K562 (cell line): ENCODE measurements at regions not wholly inside any gene's neighbourhood (a gene's known extent, or its start where the extent isn't known, plus 50 kb on each side); places are given as distances from the start of the nearest gene placed in this dataset.

ENCODE experiments used
- FOXK2 ChIP-seq, 2 experiments: fragments of 450-650 bp; IDR thresholded peaks in 1 of 2; conservative IDR thresholded peaks in 1 of 2; 2 replicates each; pipeline ENCODE4 v1.6.1; 2016; ENCODE audit warnings: low read depth in 2 of 2, mild to moderate bottlenecking in 1 of 2
- FOXM1 ChIP-seq, 2 experiments: fragments of 450-650 bp in 1 of 2; sonication (generic) in 1 of 2; formaldehyde crosslinking in 1 of 2; IDR thresholded peaks; 2 replicates each; pipeline versions ENCODE4 v1.6.1 to v1.9.0; 2017 to 2022; ENCODE audit warnings: low read depth in 2 of 2, mild to moderate bottlenecking in 2 of 2, missing genetic modification reagents in 1 of 2, moderate library complexity in 1 of 2
- JUN ChIP-seq, 2 experiments: sonication (generic) in 1 of 2; formaldehyde crosslinking in 1 of 2; IDR thresholded peaks; 2 replicates each; pipeline versions ENCODE4 v1.6.1 to v1.8.0; 2012 to 2022; ENCODE audit warnings: borderline replicate concordance in 2 of 2, mild to moderate bottlenecking in 2 of 2, improper control_type of control experiment in 1 of 2, low read depth in 1 of 2, low read length in 1 of 2, missing genetic modification reagents in 1 of 2
- L3MBTL2 ChIP-seq: fragments of 450-650 bp; IDR thresholded peaks from 2 replicates; pipeline ENCODE4 v1.6.1; 2016; ENCODE audit warnings: mild to moderate bottlenecking, moderate library complexity
- POLR2A ChIP-seq: fragments of 450-650 bp; conservative IDR thresholded peaks from 2 replicates; pipeline ENCODE4 v1.6.1; 2016
- SIN3A ChIP-seq, 2 experiments: fragments of 150-350 bp in 1 of 2; IDR thresholded peaks; 2 replicates each; pipeline ENCODE4 v1.6.1; 2011 to 2016; ENCODE audit warnings: borderline replicate concordance in 2 of 2, low read depth in 2 of 2, low read length in 2 of 2, mild to moderate bottlenecking in 2 of 2, moderate library complexity in 2 of 2; ENCODE audit not compliant: control insufficient read depth in 1 of 2
- TCF7L2 ChIP-seq: fragments of 150-350 bp; IDR thresholded peaks from 2 replicates; pipeline ENCODE4 v1.6.1; 2016; ENCODE audit warnings: low read depth, mild to moderate bottlenecking, low read length, moderate library complexity
- ZNF121 ChIP-seq: sonication (generic); formaldehyde crosslinking; conservative IDR thresholded peaks from 2 replicates; pipeline ENCODE4 v1.8.0; 2022; ENCODE audit warnings: missing genetic modification reagents
- ZNF232 ChIP-seq: sonication (generic); formaldehyde crosslinking; IDR thresholded peaks from 2 replicates; pipeline ENCODE4 v1.8.0; 2022; ENCODE audit warnings: mild to moderate bottlenecking, missing genetic modification reagents
- TF ChIP-seq, protein P1 (sequence below): fragments of 250-450 bp; sonication (Bioruptor Pico); IDR thresholded peaks from 2 replicates; pipeline ENCODE4 v1.4.0; 2020; ENCODE audit warnings: mild to moderate bottlenecking, moderate library complexity, borderline replicate concordance
- TF ChIP-seq, protein P2 (sequence below), 3 experiments: IDR thresholded peaks in 2 of 3; conservative IDR thresholded peaks in 1 of 3; 2 replicates each; pipeline ENCODE4 v1.5.1; 2011 to 2012; ENCODE audit warnings: low read length in 3 of 3, mild to moderate bottlenecking in 3 of 3, control low read depth in 2 of 3, improper control_type of control experiment in 1 of 3, inconsistent platforms in 1 of 3, low read depth in 1 of 3, mixed read lengths in 1 of 3, moderate library complexity in 1 of 3; ENCODE audit not compliant: insufficient read depth in 2 of 3
- TF ChIP-seq, protein P3 (sequence below): fragments of 450-650 bp; IDR thresholded peaks from 2 replicates; pipeline ENCODE4 v1.6.1; 2016; ENCODE audit warnings: mild to moderate bottlenecking, moderate library complexity
- TF ChIP-seq, protein P4 (sequence below): fragments of 450-650 bp; IDR thresholded peaks from 2 replicates; pipeline ENCODE4 v1.6.1; 2016
- TF ChIP-seq, protein P5 (sequence below): fragments of 450-650 bp; IDR thresholded peaks from 2 replicates; pipeline ENCODE4 v1.6.1; 2017; ENCODE audit warnings: mild to moderate bottlenecking, moderate library complexity

DNA sequence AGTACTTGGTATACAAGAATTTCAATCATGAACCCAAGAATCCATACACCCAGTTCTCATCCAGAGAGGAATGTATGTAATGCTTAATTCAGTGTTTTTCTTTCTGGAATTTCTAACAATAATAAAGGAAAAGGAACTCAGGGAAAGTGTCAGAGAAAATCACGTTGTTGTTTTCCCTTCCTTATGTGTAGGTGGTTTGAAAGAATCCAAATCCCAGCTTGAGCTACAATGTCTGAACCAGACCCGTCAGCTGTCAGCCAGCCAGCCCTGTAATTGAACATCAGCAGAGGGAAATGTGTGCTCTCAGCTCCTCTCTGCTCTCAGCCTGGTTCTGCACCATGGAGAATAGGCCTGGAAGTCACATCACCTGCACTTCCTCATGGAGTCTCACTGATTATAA, 126.5 kb downstream of the TMEM30B start:
- TF ChIP-seq JUN (IDR thresholded peaks at IDR 0.05; ENCODE audit: borderline replicate concordance, low read depth, low read length), result no peak
- no peak for TF ChIP-seq JUN (CRISPR knock-in tag; IDR thresholded peaks at IDR 0.05; ENCODE audit: borderline replicate concordance)
- TF ChIP-seq, protein P1, sequence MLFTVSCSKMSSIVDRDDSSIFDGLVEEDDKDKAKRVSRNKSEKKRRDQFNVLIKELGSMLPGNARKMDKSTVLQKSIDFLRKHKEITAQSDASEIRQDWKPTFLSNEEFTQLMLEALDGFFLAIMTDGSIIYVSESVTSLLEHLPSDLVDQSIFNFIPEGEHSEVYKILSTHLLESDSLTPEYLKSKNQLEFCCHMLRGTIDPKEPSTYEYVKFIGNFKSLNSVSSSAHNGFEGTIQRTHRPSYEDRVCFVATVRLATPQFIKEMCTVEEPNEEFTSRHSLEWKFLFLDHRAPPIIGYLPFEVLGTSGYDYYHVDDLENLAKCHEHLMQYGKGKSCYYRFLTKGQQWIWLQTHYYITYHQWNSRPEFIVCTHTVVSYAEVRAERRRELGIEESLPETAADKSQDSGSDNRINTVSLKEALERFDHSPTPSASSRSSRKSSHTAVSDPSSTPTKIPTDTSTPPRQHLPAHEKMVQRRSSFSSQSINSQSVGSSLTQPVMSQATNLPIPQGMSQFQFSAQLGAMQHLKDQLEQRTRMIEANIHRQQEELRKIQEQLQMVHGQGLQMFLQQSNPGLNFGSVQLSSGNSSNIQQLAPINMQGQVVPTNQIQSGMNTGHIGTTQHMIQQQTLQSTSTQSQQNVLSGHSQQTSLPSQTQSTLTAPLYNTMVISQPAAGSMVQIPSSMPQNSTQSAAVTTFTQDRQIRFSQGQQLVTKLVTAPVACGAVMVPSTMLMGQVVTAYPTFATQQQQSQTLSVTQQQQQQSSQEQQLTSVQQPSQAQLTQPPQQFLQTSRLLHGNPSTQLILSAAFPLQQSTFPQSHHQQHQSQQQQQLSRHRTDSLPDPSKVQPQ, result no peak
- no peak for TF ChIP-seq TCF7L2
- TF ChIP-seq, protein P2, sequence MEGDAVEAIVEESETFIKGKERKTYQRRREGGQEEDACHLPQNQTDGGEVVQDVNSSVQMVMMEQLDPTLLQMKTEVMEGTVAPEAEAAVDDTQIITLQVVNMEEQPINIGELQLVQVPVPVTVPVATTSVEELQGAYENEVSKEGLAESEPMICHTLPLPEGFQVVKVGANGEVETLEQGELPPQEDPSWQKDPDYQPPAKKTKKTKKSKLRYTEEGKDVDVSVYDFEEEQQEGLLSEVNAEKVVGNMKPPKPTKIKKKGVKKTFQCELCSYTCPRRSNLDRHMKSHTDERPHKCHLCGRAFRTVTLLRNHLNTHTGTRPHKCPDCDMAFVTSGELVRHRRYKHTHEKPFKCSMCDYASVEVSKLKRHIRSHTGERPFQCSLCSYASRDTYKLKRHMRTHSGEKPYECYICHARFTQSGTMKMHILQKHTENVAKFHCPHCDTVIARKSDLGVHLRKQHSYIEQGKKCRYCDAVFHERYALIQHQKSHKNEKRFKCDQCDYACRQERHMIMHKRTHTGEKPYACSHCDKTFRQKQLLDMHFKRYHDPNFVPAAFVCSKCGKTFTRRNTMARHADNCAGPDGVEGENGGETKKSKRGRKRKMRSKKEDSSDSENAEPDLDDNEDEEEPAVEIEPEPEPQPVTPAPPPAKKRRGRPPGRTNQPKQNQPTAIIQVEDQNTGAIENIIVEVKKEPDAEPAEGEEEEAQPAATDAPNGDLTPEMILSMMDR (IDR thresholded peaks at IDR 0.05 in 2 of 3, conservative IDR thresholded peaks at IDR 0.05 in 1 of 3; ENCODE audit: insufficient read depth in 2 of 3, low read depth in 1 of 3, low read length in 3 of 3), result no peak
- TF ChIP-seq, protein P3, sequence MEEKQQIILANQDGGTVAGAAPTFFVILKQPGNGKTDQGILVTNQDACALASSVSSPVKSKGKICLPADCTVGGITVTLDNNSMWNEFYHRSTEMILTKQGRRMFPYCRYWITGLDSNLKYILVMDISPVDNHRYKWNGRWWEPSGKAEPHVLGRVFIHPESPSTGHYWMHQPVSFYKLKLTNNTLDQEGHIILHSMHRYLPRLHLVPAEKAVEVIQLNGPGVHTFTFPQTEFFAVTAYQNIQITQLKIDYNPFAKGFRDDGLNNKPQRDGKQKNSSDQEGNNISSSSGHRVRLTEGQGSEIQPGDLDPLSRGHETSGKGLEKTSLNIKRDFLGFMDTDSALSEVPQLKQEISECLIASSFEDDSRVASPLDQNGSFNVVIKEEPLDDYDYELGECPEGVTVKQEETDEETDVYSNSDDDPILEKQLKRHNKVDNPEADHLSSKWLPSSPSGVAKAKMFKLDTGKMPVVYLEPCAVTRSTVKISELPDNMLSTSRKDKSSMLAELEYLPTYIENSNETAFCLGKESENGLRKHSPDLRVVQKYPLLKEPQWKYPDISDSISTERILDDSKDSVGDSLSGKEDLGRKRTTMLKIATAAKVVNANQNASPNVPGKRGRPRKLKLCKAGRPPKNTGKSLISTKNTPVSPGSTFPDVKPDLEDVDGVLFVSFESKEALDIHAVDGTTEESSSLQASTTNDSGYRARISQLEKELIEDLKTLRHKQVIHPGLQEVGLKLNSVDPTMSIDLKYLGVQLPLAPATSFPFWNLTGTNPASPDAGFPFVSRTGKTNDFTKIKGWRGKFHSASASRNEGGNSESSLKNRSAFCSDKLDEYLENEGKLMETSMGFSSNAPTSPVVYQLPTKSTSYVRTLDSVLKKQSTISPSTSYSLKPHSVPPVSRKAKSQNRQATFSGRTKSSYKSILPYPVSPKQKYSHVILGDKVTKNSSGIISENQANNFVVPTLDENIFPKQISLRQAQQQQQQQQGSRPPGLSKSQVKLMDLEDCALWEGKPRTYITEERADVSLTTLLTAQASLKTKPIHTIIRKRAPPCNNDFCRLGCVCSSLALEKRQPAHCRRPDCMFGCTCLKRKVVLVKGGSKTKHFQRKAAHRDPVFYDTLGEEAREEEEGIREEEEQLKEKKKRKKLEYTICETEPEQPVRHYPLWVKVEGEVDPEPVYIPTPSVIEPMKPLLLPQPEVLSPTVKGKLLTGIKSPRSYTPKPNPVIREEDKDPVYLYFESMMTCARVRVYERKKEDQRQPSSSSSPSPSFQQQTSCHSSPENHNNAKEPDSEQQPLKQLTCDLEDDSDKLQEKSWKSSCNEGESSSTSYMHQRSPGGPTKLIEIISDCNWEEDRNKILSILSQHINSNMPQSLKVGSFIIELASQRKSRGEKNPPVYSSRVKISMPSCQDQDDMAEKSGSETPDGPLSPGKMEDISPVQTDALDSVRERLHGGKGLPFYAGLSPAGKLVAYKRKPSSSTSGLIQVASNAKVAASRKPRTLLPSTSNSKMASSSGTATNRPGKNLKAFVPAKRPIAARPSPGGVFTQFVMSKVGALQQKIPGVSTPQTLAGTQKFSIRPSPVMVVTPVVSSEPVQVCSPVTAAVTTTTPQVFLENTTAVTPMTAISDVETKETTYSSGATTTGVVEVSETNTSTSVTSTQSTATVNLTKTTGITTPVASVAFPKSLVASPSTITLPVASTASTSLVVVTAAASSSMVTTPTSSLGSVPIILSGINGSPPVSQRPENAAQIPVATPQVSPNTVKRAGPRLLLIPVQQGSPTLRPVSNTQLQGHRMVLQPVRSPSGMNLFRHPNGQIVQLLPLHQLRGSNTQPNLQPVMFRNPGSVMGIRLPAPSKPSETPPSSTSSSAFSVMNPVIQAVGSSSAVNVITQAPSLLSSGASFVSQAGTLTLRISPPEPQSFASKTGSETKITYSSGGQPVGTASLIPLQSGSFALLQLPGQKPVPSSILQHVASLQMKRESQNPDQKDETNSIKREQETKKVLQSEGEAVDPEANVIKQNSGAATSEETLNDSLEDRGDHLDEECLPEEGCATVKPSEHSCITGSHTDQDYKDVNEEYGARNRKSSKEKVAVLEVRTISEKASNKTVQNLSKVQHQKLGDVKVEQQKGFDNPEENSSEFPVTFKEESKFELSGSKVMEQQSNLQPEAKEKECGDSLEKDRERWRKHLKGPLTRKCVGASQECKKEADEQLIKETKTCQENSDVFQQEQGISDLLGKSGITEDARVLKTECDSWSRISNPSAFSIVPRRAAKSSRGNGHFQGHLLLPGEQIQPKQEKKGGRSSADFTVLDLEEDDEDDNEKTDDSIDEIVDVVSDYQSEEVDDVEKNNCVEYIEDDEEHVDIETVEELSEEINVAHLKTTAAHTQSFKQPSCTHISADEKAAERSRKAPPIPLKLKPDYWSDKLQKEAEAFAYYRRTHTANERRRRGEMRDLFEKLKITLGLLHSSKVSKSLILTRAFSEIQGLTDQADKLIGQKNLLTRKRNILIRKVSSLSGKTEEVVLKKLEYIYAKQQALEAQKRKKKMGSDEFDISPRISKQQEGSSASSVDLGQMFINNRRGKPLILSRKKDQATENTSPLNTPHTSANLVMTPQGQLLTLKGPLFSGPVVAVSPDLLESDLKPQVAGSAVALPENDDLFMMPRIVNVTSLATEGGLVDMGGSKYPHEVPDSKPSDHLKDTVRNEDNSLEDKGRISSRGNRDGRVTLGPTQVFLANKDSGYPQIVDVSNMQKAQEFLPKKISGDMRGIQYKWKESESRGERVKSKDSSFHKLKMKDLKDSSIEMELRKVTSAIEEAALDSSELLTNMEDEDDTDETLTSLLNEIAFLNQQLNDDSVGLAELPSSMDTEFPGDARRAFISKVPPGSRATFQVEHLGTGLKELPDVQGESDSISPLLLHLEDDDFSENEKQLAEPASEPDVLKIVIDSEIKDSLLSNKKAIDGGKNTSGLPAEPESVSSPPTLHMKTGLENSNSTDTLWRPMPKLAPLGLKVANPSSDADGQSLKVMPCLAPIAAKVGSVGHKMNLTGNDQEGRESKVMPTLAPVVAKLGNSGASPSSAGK, result no peak
- no peak for TF ChIP-seq FOXK2 (conservative IDR thresholded peaks at IDR 0.05 in 1 of 2, IDR thresholded peaks at IDR 0.05 in 1 of 2; ENCODE audit: low read depth in 2 of 2)
- TF ChIP-seq, protein P4, sequence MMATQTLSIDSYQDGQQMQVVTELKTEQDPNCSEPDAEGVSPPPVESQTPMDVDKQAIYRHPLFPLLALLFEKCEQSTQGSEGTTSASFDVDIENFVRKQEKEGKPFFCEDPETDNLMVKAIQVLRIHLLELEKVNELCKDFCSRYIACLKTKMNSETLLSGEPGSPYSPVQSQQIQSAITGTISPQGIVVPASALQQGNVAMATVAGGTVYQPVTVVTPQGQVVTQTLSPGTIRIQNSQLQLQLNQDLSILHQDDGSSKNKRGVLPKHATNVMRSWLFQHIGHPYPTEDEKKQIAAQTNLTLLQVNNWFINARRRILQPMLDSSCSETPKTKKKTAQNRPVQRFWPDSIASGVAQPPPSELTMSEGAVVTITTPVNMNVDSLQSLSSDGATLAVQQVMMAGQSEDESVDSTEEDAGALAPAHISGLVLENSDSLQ, result no peak
- TF ChIP-seq ZNF121 (CRISPR knock-in tag), result no peak
- no peak for TF ChIP-seq FOXM1 (IDR thresholded peaks at IDR 0.05; ENCODE audit: low read depth)
- TF ChIP-seq FOXM1 (CRISPR knock-in tag; IDR thresholded peaks at IDR 0.05; ENCODE audit: low read depth), result no peak
- TF ChIP-seq L3MBTL2, result no peak
- TF ChIP-seq SIN3A (IDR thresholded peaks at IDR 0.05; ENCODE audit: borderline replicate concordance in 2 of 2, control insufficient read depth in 1 of 2, low read depth in 2 of 2, low read length in 2 of 2), result no peak
- TF ChIP-seq ZNF232 (CRISPR knock-in tag), result no peak
- TF ChIP-seq POLR2A, result no peak
- TF ChIP-seq, protein P5, sequence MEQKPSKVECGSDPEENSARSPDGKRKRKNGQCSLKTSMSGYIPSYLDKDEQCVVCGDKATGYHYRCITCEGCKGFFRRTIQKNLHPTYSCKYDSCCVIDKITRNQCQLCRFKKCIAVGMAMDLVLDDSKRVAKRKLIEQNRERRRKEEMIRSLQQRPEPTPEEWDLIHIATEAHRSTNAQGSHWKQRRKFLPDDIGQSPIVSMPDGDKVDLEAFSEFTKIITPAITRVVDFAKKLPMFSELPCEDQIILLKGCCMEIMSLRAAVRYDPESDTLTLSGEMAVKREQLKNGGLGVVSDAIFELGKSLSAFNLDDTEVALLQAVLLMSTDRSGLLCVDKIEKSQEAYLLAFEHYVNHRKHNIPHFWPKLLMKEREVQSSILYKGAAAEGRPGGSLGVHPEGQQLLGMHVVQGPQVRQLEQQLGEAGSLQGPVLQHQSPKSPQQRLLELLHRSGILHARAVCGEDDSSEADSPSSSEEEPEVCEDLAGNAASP, result no peak
